Endothelial cell of umbilical vein (primary cell): ENCODE measurements at regions not wholly inside any gene's neighbourhood (a gene's known extent, or its start where the extent isn't known, plus 50 kb on each side); places are given as distances from the start of the nearest gene placed in this dataset.

Experiments used
- BruUV-seq: library from RNA; stranded (reverse); fragments of 400-500 nt; replicated peaks from 2 replicates; lab custom pipeline; 2021; lab: Mats Ljungman, UMichigan
- CTCF ChIA-PET: fragments of 300-600, 350-600 bp; sonication (Branson Sonifier 250); formaldehyde crosslinking; loops from one replicate; lab custom pipeline; 2021; ENCODE audit warnings: antibody characterized with exemption, inconsistent platforms; lab: Charles Lee
- POLR2A ChIA-PET: fragments of 300-600, 350-600 bp; sonication (Branson Sonifier 250); formaldehyde crosslinking; loops from one replicate; lab custom pipeline; 2021; ENCODE audit warnings: antibody characterized with exemption, inconsistent platforms; lab: Charles Lee
- DNase-seq: peaks from one replicate; pipeline ENCODE4 v3.0.0-alpha.2; 2011; ENCODE audit warnings: low read depth, low spot score
- FAIRE-seq: peaks from 2 replicates; lab custom pipeline; 2011; peaks lifted over from hg19 to GRCh38; lab: Jason Lieb, UNC
- H2AFZ ChIP-seq: 2 replicates; pipeline ENCODE4 v1.6.0; 2012; ENCODE audit warnings: low read depth, low read length, control low read depth, inconsistent platforms
- H3K27ac ChIP-seq: 2 replicates; pipeline ENCODE4 v1.5.1; 2011; ENCODE audit warnings: low read depth, mild to moderate bottlenecking, control low read depth, low read length, moderate library complexity; ENCODE audit not compliant: insufficient read depth
- H3K27me3 ChIP-seq, 2 experiments: 2 replicates each; pipeline versions ENCODE4 v1.6.0 to v1.6.1; 2011; ENCODE audit warnings: low read length in 2 of 2, mixed read lengths in 1 of 2; ENCODE audit not compliant: control insufficient read depth in 2 of 2, insufficient read depth in 2 of 2
- H3K36me3 ChIP-seq, 2 experiments: 2 replicates in 1 of 2; 3 replicates in 1 of 2; pipeline ENCODE4 v1.5.1; 2011; ENCODE audit warnings: low read length in 2 of 2, mild to moderate bottlenecking in 1 of 2, moderate library complexity in 1 of 2; ENCODE audit not compliant: control insufficient read depth in 2 of 2, insufficient read depth in 2 of 2; ENCODE audit errors: extremely low read depth in 1 of 2
- H3K4me1 ChIP-seq: 3 replicates; pipeline ENCODE4 v1.5.1; 2011; ENCODE audit warnings: mild to moderate bottlenecking, low read length; ENCODE audit not compliant: control insufficient read depth, insufficient read depth; ENCODE audit errors: extremely low read depth
- H3K4me2 ChIP-seq: 2 replicates; pipeline ENCODE4 v1.6.1; 2011; ENCODE audit warnings: low read length, control low read depth, mixed read lengths; ENCODE audit not compliant: insufficient read depth
- H3K4me3 ChIP-seq, 3 experiments: fragments of 200-600 bp in 1 of 3; sonication (generic), shearing (Covaris generic) in 1 of 3; replicated peaks in 1 of 3; 2 replicates each; pipeline ENCODE4 v1.5.1; 2011 to 2016; ENCODE audit warnings: control low read depth in 3 of 3, low read length in 3 of 3, mild to moderate bottlenecking in 2 of 3, inconsistent platforms in 1 of 3, low read depth in 1 of 3, moderate library complexity in 1 of 3; ENCODE audit not compliant: insufficient read depth in 1 of 3
- H3K79me2 ChIP-seq: 2 replicates; pipeline ENCODE4 v1.6.0; 2012; ENCODE audit warnings: low read length, inconsistent platforms; ENCODE audit not compliant: control insufficient read depth, insufficient read depth
- H3K9ac ChIP-seq: replicated peaks from 2 replicates; pipeline ENCODE3; 2011; ENCODE audit warnings: low read length, control low read depth; ENCODE audit not compliant: insufficient read depth; ENCODE audit errors: extremely low read depth
- H3K9me1 ChIP-seq: replicated peaks from 3 replicates; pipeline ENCODE4 v1.6.0; 2011; ENCODE audit warnings: mild to moderate bottlenecking, low read length; ENCODE audit not compliant: control insufficient read depth, insufficient read depth; ENCODE audit errors: extremely low read depth
- H3K9me3 ChIP-seq: replicated peaks from 2 replicates; pipeline ENCODE4 v1.5.1; 2012; ENCODE audit warnings: low read length, inconsistent platforms; ENCODE audit not compliant: control insufficient read depth, insufficient read depth
- H4K20me1 ChIP-seq: replicated peaks from 2 replicates; pipeline ENCODE3; 2011; ENCODE audit warnings: mild to moderate bottlenecking, low read length; ENCODE audit not compliant: control insufficient read depth, insufficient read depth; ENCODE audit errors: extremely low read depth
- EZH2 ChIP-seq: IDR thresholded peaks from 2 replicates; pipeline ENCODE4 v1.6.1; 2012; ENCODE audit warnings: borderline replicate concordance, low read depth, mild to moderate bottlenecking, moderate library complexity, low read length, inconsistent platforms; ENCODE audit not compliant: severe bottlenecking
- FOS ChIP-seq: IDR thresholded peaks from 2 replicates; pipeline ENCODE4 v1.6.1; 2011; ENCODE audit warnings: mild to moderate bottlenecking, low read length, moderate library complexity, borderline replicate concordance; ENCODE audit not compliant: insufficient read depth
- GATA2 ChIP-seq: IDR thresholded peaks from 2 replicates; pipeline ENCODE4 v1.7.0; 2011; ENCODE audit warnings: low read depth, mild to moderate bottlenecking, moderate library complexity, mixed read lengths, low read length; ENCODE audit not compliant: insufficient read length, insufficient read depth
- JUN ChIP-seq: IDR thresholded peaks from 2 replicates; pipeline ENCODE4 v1.6.1; 2011; ENCODE audit warnings: borderline replicate concordance, low read depth; ENCODE audit not compliant: insufficient read length, insufficient read depth
- POLR2AphosphoS5 ChIP-seq: IDR thresholded peaks from 2 replicates; pipeline ENCODE4 v1.6.1; 2012; ENCODE audit warnings: low read depth, mild to moderate bottlenecking, control low read depth, low read length, moderate library complexity; ENCODE audit not compliant: insufficient read depth
- dilution Hi-C: fragments of 300-500 bp; cut with MboI; formaldehyde crosslinking; loops from one replicate; pipeline ENCODE4 v1.15.0; 2019; ENCODE audit warnings: low sequenced_read_pairs; ENCODE audit not compliant: extremely low pct_ligation_motif_present
- intact Hi-C: fragments of 100-400 bp; cut with micrococcal nuclease; formaldehyde crosslinking; loops from one replicate; pipeline ENCODE4 v1.10.0; 2022
- TF ChIP-seq, protein P1 (sequence below): IDR thresholded peaks from 2 replicates; pipeline ENCODE4 v1.6.1; 2011; ENCODE audit not compliant: insufficient read depth, insufficient read length

DNA sequence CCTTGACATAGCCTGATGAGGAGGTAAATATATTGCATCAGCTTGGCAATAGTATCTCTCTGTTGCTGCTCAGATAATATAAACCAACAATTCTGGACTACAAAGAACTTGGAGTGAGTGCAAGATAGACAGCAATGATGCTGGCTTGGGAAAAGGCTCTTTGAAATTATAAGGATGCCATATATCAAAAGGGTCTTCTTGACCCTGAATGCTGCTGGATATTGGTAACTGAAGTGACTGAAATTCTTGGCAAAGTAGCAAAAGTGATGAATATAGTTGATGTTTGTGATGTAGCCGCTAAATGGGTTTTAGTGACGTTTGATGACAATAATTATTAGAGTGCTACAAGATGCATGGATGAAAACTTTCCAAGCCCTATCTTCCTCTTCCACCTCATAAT, 1391.6 kb downstream of the ADGRL3 start:
- H3K36me3 ChIP-seq: no peaks in the 10 kb centered on the region
- no peak overlapping the region for H3K4me3 ChIP-seq
- H3K79me2 ChIP-seq: no peaks in the 10 kb centered on the region
- no peak overlapping the region for H3K27ac ChIP-seq
- H4K20me1 ChIP-seq: no peaks in the 10 kb centered on the region
- no peaks in the 10 kb centered on the region for H3K9me1 ChIP-seq
- TF ChIP-seq EZH2 (no peak), JUN (no peak), GATA2 (no peak)
- TF ChIP-seq, protein P1, sequence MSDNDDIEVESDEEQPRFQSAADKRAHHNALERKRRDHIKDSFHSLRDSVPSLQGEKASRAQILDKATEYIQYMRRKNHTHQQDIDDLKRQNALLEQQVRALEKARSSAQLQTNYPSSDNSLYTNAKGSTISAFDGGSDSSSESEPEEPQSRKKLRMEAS: no peak
- no peaks in the 10 kb centered on the region for H3K4me1 ChIP-seq
- CTCF ChIA-PET: no interaction called here
- H3K27me3 ChIP-seq: no peaks in the 10 kb centered on the region
- DNase-seq (no peak), FAIRE-seq (no peak)
- POLR2A ChIA-PET: no interaction called here
- intact Hi-C loops: no loop called here
- H3K9ac ChIP-seq: no peak overlapping the region
- H3K9me3 ChIP-seq: peaks cover 5% of the 10 kb centered on the region
- dilution Hi-C loops: no loop called here
- H3K4me2 ChIP-seq: no peak overlapping the region
- no peak overlapping the region for H2AFZ ChIP-seq
- BruUV-seq: no TSS peak

DNA sequence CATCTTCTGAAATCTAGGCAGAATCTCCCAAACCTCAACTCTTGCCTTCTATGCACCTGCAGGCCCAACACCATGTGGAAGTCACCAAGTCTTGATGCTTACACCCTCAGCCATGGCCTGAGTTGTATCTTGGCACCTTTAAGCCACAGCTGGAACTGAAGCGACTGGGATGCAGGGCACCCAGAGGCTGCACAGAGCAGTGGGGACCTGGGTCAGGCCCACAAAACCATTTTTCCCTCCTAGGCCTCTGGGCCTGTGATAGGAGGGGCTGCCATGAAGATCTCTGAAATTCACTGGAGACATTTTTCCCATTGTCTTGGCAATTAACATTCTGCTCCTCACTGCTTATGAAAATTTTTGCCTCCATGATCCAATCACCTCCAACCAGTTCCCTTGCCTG, 1388.5 kb downstream of the ADGRL3 start:
- no peaks in the 10 kb centered on the region for H3K9me1 ChIP-seq
- dilution Hi-C loops (no loop called here), intact Hi-C loops (no loop called here)
- DNase-seq: no peak
- no peak for FAIRE-seq
- no peaks in the 10 kb centered on the region for H3K27me3 ChIP-seq
- no peak overlapping the region for H3K27ac ChIP-seq
- no TSS peak for BruUV-seq
- no peaks in the 10 kb centered on the region for H3K4me1 ChIP-seq
- no peak overlapping the region for H3K4me3 ChIP-seq
- H3K9me3 ChIP-seq: peaks cover 5% of the 10 kb centered on the region
- H3K79me2 ChIP-seq: no peaks in the 10 kb centered on the region
- CTCF ChIA-PET: no interaction called here
- no peak overlapping the region for H3K4me2 ChIP-seq
- no peaks in the 10 kb centered on the region for H4K20me1 ChIP-seq
- POLR2A ChIA-PET: no interaction called here
- no peak for TF ChIP-seq FOS
- TF ChIP-seq POLR2AphosphoS5: no peak
- no peak overlapping the region for H2AFZ ChIP-seq
- no peak overlapping the region for H3K9ac ChIP-seq
- no peaks in the 10 kb centered on the region for H3K36me3 ChIP-seq
